Adrenal gland (tissue), 5 donors: ENCODE measurements at regions not wholly inside any gene's neighbourhood (a gene's known extent, or its start where the extent isn't known, plus 50 kb on each side); places are given as distances from the start of the nearest gene placed in this dataset.

Experiments
- POLR2A ChIP-seq, 2 donors: fragments of 450-650 bp; IDR thresholded peaks; one replicate each; pipeline ENCODE4 v1.6.1; 2017; ENCODE audit warnings: antibody characterized with exemption in 2 of 2, mild to moderate bottlenecking in 2 of 2, moderate library complexity in 1 of 2
- TF ChIP-seq, protein P1 (sequence below), 6 experiments: fragments of 450-650 bp in 4 of 6; fragments of 200-600 bp in 2 of 6; sonication (generic) in 1 of 6; IDR thresholded peaks; 1 replicate in 5 of 6; 2 replicates in 1 of 6; pipeline versions ENCODE4 v1.5.1 to v1.8.0; 2016 to 2021; ENCODE audit warnings: antibody characterized with exemption in 6 of 6, mild to moderate bottlenecking in 2 of 6, moderate library complexity in 1 of 6
- donor health status: DM: no; HTN: no; CAD: no.

DNA sequence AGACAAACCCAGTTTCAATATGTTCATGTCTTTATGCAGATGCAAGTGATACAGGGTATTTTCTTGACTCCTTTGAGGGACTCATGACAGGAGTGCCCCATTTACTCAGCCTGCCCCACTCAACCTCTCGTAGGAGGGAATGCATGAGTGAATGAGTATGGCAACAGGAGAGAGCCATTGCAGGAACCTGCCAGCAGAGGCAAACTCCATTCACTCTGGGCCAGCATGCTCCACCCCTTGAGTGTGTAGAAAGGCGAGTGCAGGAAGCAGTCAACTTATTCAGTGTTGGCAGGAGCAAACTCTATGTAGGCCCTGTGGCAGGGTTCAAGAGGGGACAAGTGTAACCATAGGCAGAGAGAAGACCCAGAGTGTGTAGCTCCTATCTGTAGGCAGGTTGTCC, 1526.3 kb downstream of the PLA2G4A start:
- TF ChIP-seq, protein P1, sequence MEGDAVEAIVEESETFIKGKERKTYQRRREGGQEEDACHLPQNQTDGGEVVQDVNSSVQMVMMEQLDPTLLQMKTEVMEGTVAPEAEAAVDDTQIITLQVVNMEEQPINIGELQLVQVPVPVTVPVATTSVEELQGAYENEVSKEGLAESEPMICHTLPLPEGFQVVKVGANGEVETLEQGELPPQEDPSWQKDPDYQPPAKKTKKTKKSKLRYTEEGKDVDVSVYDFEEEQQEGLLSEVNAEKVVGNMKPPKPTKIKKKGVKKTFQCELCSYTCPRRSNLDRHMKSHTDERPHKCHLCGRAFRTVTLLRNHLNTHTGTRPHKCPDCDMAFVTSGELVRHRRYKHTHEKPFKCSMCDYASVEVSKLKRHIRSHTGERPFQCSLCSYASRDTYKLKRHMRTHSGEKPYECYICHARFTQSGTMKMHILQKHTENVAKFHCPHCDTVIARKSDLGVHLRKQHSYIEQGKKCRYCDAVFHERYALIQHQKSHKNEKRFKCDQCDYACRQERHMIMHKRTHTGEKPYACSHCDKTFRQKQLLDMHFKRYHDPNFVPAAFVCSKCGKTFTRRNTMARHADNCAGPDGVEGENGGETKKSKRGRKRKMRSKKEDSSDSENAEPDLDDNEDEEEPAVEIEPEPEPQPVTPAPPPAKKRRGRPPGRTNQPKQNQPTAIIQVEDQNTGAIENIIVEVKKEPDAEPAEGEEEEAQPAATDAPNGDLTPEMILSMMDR (IDR thresholded peaks at IDR 0.05) = no peak
- TF ChIP-seq POLR2A (IDR thresholded peaks at IDR 0.05) = no peak
